ENCODE measurements at regions not wholly inside any gene's neighbourhood (a gene's known extent, or its start where the extent isn't known, plus 50 kb on each side); places are given as distances from the start of the nearest gene placed in this dataset.
A peak's percentile ranks its signal among the peaks of the same experiment; 100 is the strongest.

GRCh38 chr1:83512373-83513193 lies 486.3 kb downstream of the TTLL7 start:
- no peak for TF ChIP-seq CTCF (IDR thresholded peaks at IDR 0.05)
- no peak for DNase-seq (ENCODE audit: low spot score)

GRCh38 chr1:83511146-83511726 lies 487.7 kb downstream of the TTLL7 start:
- Histone ChIP-seq H3K4me3 (no peak overlapping the region), H3K27ac (no peak overlapping the region)
- no peak for DNase-seq (ENCODE audit: low spot score)
- TF ChIP-seq CTCF (IDR thresholded peaks at IDR 0.05), result no peak

More at GRCh38 chr1:83512373-83513193, 486.3 kb downstream of the TTLL7 start:
- Histone ChIP-seq H3K4me3 (no peak overlapping the region), H3K27ac (no peak overlapping the region)

DNA sequence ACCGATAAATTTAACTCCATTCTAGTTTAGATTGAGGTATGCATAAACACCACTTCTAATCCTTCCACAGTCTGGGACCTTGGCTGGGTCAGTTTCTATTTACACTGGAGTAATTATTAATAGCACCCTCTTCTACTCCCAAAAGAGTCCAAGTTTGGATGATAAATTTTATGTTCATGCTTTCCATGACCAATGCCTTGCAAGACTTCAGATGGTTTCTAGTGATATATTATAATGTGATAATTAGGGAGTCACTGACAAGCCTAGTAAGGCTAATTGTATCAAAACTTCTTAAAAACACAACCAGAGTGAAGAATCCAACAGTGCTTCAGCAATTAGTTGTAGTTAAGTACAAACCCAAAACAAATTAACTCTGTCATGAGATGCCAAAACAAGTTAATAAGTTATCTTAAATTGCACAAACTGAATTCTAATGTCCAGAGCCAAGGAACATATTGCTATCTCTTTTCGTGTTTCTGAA lies 489.6 kb downstream of the TTLL7 start:
- H3K27ac ChIP-seq, result peak overlapping the region in 1 of 2 donors; percentile 14
- no peak for TF ChIP-seq CTCF (IDR thresholded peaks at IDR 0.05)
- DNase-seq (ENCODE audit: low spot score), result no peak
- H3K4me3 ChIP-seq, result no peak overlapping the region

- Histone ChIP-seq H3K4me3 (peak overlapping the region; percentile 14), H3K27ac (peak overlapping the region; percentile 14 to 58)
- TF ChIP-seq CTCF (IDR thresholded peaks at IDR 0.05), result no peak
- no peak for DNase-seq (ENCODE audit: low spot score)
These were observed 490.3 kb downstream of the TTLL7 start for GRCh38 chr1:83508485-83509151.

GRCh38 chr1:83505148-83505547 lies 493.8 kb downstream of the TTLL7 start:
- Histone ChIP-seq H3K27ac (no peak overlapping the region), H3K4me3 (no peak overlapping the region)
- no peak for DNase-seq (ENCODE audit: low spot score)
- TF ChIP-seq CTCF (IDR thresholded peaks at IDR 0.05), result no peak

- TF ChIP-seq CTCF (IDR thresholded peaks at IDR 0.05), result no peak
- DNase-seq (ENCODE audit: low spot score), result no peak
- Histone ChIP-seq H3K27ac (no peak overlapping the region), H3K4me3 (no peak overlapping the region)
These were observed 495.8 kb downstream of the TTLL7 start for GRCh38 chr1:83503153-83503552.

Measured in coronary artery (tissue), 2 donors.